Endothelial cell of umbilical vein (primary cell): ENCODE measurements at regions not wholly inside any gene's neighbourhood (a gene's known extent, or its start where the extent isn't known, plus 50 kb on each side); places are given as distances from the start of the nearest gene placed in this dataset.

Source experiments
- BruUV-seq: library from RNA; stranded (reverse); fragments of 400-500 nt; replicated peaks from 2 replicates; lab custom pipeline; 2021; lab: Mats Ljungman, UMichigan
- CTCF ChIA-PET: fragments of 300-600, 350-600 bp; sonication (Branson Sonifier 250); formaldehyde crosslinking; loops from one replicate; lab custom pipeline; 2021; ENCODE audit warnings: antibody characterized with exemption, inconsistent platforms; lab: Charles Lee
- POLR2A ChIA-PET: fragments of 300-600, 350-600 bp; sonication (Branson Sonifier 250); formaldehyde crosslinking; loops from one replicate; lab custom pipeline; 2021; ENCODE audit warnings: antibody characterized with exemption, inconsistent platforms; lab: Charles Lee
- DNase-seq: peaks from one replicate; pipeline ENCODE4 v3.0.0-alpha.2; 2011; ENCODE audit warnings: low read depth, low spot score
- FAIRE-seq: peaks from 2 replicates; lab custom pipeline; 2011; peaks lifted over from hg19 to GRCh38; lab: Jason Lieb, UNC
- H2AFZ ChIP-seq: 2 replicates; pipeline ENCODE4 v1.6.0; 2012; ENCODE audit warnings: low read depth, low read length, control low read depth, inconsistent platforms
- H3K27ac ChIP-seq: 2 replicates; pipeline ENCODE4 v1.5.1; 2011; ENCODE audit warnings: low read depth, mild to moderate bottlenecking, control low read depth, low read length, moderate library complexity; ENCODE audit not compliant: insufficient read depth
- H3K27me3 ChIP-seq, 2 experiments: 2 replicates each; pipeline versions ENCODE4 v1.6.0 to v1.6.1; 2011; ENCODE audit warnings: low read length in 2 of 2, mixed read lengths in 1 of 2; ENCODE audit not compliant: control insufficient read depth in 2 of 2, insufficient read depth in 2 of 2
- H3K36me3 ChIP-seq, 2 experiments: 2 replicates in 1 of 2; 3 replicates in 1 of 2; pipeline ENCODE4 v1.5.1; 2011; ENCODE audit warnings: low read length in 2 of 2, mild to moderate bottlenecking in 1 of 2, moderate library complexity in 1 of 2; ENCODE audit not compliant: control insufficient read depth in 2 of 2, insufficient read depth in 2 of 2; ENCODE audit errors: extremely low read depth in 1 of 2
- H3K4me1 ChIP-seq: 3 replicates; pipeline ENCODE4 v1.5.1; 2011; ENCODE audit warnings: mild to moderate bottlenecking, low read length; ENCODE audit not compliant: control insufficient read depth, insufficient read depth; ENCODE audit errors: extremely low read depth
- H3K4me2 ChIP-seq: 2 replicates; pipeline ENCODE4 v1.6.1; 2011; ENCODE audit warnings: low read length, control low read depth, mixed read lengths; ENCODE audit not compliant: insufficient read depth
- H3K4me3 ChIP-seq, 3 experiments: fragments of 200-600 bp in 1 of 3; sonication (generic), shearing (Covaris generic) in 1 of 3; replicated peaks in 1 of 3; 2 replicates each; pipeline ENCODE4 v1.5.1; 2011 to 2016; ENCODE audit warnings: control low read depth in 3 of 3, low read length in 3 of 3, mild to moderate bottlenecking in 2 of 3, inconsistent platforms in 1 of 3, low read depth in 1 of 3, moderate library complexity in 1 of 3; ENCODE audit not compliant: insufficient read depth in 1 of 3
- H3K79me2 ChIP-seq: 2 replicates; pipeline ENCODE4 v1.6.0; 2012; ENCODE audit warnings: low read length, inconsistent platforms; ENCODE audit not compliant: control insufficient read depth, insufficient read depth
- H3K9ac ChIP-seq: replicated peaks from 2 replicates; pipeline ENCODE3; 2011; ENCODE audit warnings: low read length, control low read depth; ENCODE audit not compliant: insufficient read depth; ENCODE audit errors: extremely low read depth
- H3K9me1 ChIP-seq: replicated peaks from 3 replicates; pipeline ENCODE4 v1.6.0; 2011; ENCODE audit warnings: mild to moderate bottlenecking, low read length; ENCODE audit not compliant: control insufficient read depth, insufficient read depth; ENCODE audit errors: extremely low read depth
- H3K9me3 ChIP-seq: replicated peaks from 2 replicates; pipeline ENCODE4 v1.5.1; 2012; ENCODE audit warnings: low read length, inconsistent platforms; ENCODE audit not compliant: control insufficient read depth, insufficient read depth
- H4K20me1 ChIP-seq: replicated peaks from 2 replicates; pipeline ENCODE3; 2011; ENCODE audit warnings: mild to moderate bottlenecking, low read length; ENCODE audit not compliant: control insufficient read depth, insufficient read depth; ENCODE audit errors: extremely low read depth
- EZH2 ChIP-seq: IDR thresholded peaks from 2 replicates; pipeline ENCODE4 v1.6.1; 2012; ENCODE audit warnings: borderline replicate concordance, low read depth, mild to moderate bottlenecking, moderate library complexity, low read length, inconsistent platforms; ENCODE audit not compliant: severe bottlenecking
- FOS ChIP-seq: IDR thresholded peaks from 2 replicates; pipeline ENCODE4 v1.6.1; 2011; ENCODE audit warnings: mild to moderate bottlenecking, low read length, moderate library complexity, borderline replicate concordance; ENCODE audit not compliant: insufficient read depth
- GATA2 ChIP-seq: IDR thresholded peaks from 2 replicates; pipeline ENCODE4 v1.7.0; 2011; ENCODE audit warnings: low read depth, mild to moderate bottlenecking, moderate library complexity, mixed read lengths, low read length; ENCODE audit not compliant: insufficient read length, insufficient read depth
- JUN ChIP-seq: IDR thresholded peaks from 2 replicates; pipeline ENCODE4 v1.6.1; 2011; ENCODE audit warnings: borderline replicate concordance, low read depth; ENCODE audit not compliant: insufficient read length, insufficient read depth
- MYC ChIP-seq: IDR thresholded peaks from one replicate; pipeline ENCODE4 v1.6.1; 2011; ENCODE audit warnings: mild to moderate bottlenecking, low read depth, low read length
- POLR2A ChIP-seq: IDR thresholded peaks from 2 replicates; pipeline ENCODE4 v1.6.1; 2012; ENCODE audit warnings: low read depth, mild to moderate bottlenecking, control low read depth, low read length
- POLR2AphosphoS5 ChIP-seq: IDR thresholded peaks from 2 replicates; pipeline ENCODE4 v1.6.1; 2012; ENCODE audit warnings: low read depth, mild to moderate bottlenecking, control low read depth, low read length, moderate library complexity; ENCODE audit not compliant: insufficient read depth
- dilution Hi-C: fragments of 300-500 bp; cut with MboI; formaldehyde crosslinking; loops from one replicate; pipeline ENCODE4 v1.15.0; 2019; ENCODE audit warnings: low sequenced_read_pairs; ENCODE audit not compliant: extremely low pct_ligation_motif_present
- intact Hi-C: fragments of 100-400 bp; cut with micrococcal nuclease; formaldehyde crosslinking; loops from one replicate; pipeline ENCODE4 v1.10.0; 2022
- TF ChIP-seq, protein P1 (sequence below): IDR thresholded peaks from 2 replicates; pipeline ENCODE4 v1.6.1; 2011; ENCODE audit not compliant: insufficient read depth, insufficient read length
- TF ChIP-seq, protein P2 (sequence below), 2 donors: IDR thresholded peaks; 1 replicate in 1 of 2; 2 replicates in 1 of 2; pipeline ENCODE4 v1.5.1; 2011; ENCODE audit warnings: low read length in 2 of 2, mild to moderate bottlenecking in 2 of 2, moderate library complexity in 2 of 2, control low read depth in 1 of 2, inconsistent platforms in 1 of 2, low read depth in 1 of 2; ENCODE audit not compliant: insufficient read depth in 1 of 2; ENCODE audit errors: extremely low read depth in 1 of 2

DNA sequence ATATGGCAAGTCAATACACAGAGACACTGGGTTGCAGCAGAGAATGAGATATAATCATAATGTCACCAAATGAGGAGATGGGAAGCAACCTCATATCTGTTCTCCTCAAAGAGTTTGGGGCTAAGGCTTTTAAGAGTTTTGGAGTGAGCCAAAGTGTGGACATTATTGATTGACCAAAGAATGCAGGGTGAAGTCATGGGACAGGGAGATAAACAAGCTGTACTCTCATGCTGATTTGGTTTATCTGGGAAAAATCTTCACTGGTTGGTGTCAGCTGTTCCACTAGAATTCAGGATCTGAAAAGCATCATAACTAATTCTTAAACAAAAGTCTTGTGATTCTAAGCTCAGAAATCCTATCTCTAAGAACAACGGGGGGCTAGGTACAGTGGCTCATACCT, 585.9 kb upstream of the NRP1 start:
- FAIRE-seq: no peak
- Histone ChIP-seq H3K9ac (no peak overlapping the region), H3K27me3 (peaks cover 0 to 16% of the 10 kb centered on the region in 2 experiments), H3K4me1 (no peaks in the 10 kb centered on the region), H3K9me1 (no peaks in the 10 kb centered on the region), H3K4me2 (no peak overlapping the region), H3K4me3 (no peak overlapping the region), H2AFZ (no peak overlapping the region), H3K9me3 (no peaks in the 10 kb centered on the region), H3K79me2 (no peaks in the 10 kb centered on the region), H4K20me1 (no peaks in the 10 kb centered on the region), H3K36me3 (no peaks in the 10 kb centered on the region), H3K27ac (no peak overlapping the region)
- ChIA-PET CTCF (interaction anchor here (1.4 kb wide), 1 partner anchor 718 kb away, joined by 3 read pairs; no protein-coding TSS in a partner anchor), POLR2A (no interaction called here)
- intact Hi-C loops: no loop called here
- TF ChIP-seq MYC (no peak), POLR2A (no peak), GATA2 (no peak), JUN (no peak), POLR2AphosphoS5 (no peak), FOS (no peak), EZH2 (no peak)
- TF ChIP-seq, protein P1, sequence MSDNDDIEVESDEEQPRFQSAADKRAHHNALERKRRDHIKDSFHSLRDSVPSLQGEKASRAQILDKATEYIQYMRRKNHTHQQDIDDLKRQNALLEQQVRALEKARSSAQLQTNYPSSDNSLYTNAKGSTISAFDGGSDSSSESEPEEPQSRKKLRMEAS: no peak
- TF ChIP-seq, protein P2, sequence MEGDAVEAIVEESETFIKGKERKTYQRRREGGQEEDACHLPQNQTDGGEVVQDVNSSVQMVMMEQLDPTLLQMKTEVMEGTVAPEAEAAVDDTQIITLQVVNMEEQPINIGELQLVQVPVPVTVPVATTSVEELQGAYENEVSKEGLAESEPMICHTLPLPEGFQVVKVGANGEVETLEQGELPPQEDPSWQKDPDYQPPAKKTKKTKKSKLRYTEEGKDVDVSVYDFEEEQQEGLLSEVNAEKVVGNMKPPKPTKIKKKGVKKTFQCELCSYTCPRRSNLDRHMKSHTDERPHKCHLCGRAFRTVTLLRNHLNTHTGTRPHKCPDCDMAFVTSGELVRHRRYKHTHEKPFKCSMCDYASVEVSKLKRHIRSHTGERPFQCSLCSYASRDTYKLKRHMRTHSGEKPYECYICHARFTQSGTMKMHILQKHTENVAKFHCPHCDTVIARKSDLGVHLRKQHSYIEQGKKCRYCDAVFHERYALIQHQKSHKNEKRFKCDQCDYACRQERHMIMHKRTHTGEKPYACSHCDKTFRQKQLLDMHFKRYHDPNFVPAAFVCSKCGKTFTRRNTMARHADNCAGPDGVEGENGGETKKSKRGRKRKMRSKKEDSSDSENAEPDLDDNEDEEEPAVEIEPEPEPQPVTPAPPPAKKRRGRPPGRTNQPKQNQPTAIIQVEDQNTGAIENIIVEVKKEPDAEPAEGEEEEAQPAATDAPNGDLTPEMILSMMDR (IDR thresholded peaks at IDR 0.05; ENCODE audit: extremely low read depth in 1 of 2, insufficient read depth in 1 of 2, low read depth in 1 of 2, low read length in 2 of 2): no peak
- dilution Hi-C loops: no loop called here
- BruUV-seq: no TSS peak
- DNase-seq: no peak
